SK-N-SH (cell line): ENCODE measurements at regions not wholly inside any gene's neighbourhood (a gene's known extent, or its start where the extent isn't known, plus 50 kb on each side); places are given as distances from the start of the nearest gene placed in this dataset.
"Not testable (repeated sequence)": the region's sequence is repeated elsewhere in the genome, so short reads cannot be mapped to it uniquely, and the experiment has no call there.

ENCODE experiments used
- CHD2 ChIP-seq: fragments of 150-350 bp; IDR thresholded peaks from 2 replicates; pipeline ENCODE4 v1.6.1; 2018; ENCODE audit warnings: low read length; ENCODE audit not compliant: partially characterized antibody
- EZH2phosphoT487 ChIP-seq: fragments of 200-600 bp; sonication (generic); IDR thresholded peaks from 2 replicates; pipeline ENCODE4 v1.6.1; 2017; ENCODE audit warnings: low read depth, mixed run types, mild to moderate bottlenecking, antibody characterized with exemption, moderate library complexity, borderline replicate concordance
- MEF2A ChIP-seq: IDR thresholded peaks from 2 replicates; pipeline ENCODE4 v1.4.0; 2012; ENCODE audit warnings: low read depth, borderline replicate concordance
- MXI1 ChIP-seq: IDR thresholded peaks from 2 replicates; pipeline ENCODE4 v1.6.1; 2012; ENCODE audit warnings: mild to moderate bottlenecking, low read depth, low read length, improper control_type of control experiment
- TCF12 ChIP-seq: IDR thresholded peaks from 2 replicates; pipeline ENCODE4 v1.4.0; 2012
- USF2 ChIP-seq: fragments of 150-350 bp; IDR thresholded peaks from 2 replicates; pipeline ENCODE4 v1.6.1; 2017; ENCODE audit warnings: antibody characterized with exemption, low read length, low read depth, borderline replicate concordance
- YY1 ChIP-seq: IDR thresholded peaks from 2 replicates; pipeline ENCODE4 v1.4.0; 2012; ENCODE audit warnings: low read depth, mild to moderate bottlenecking
- TF ChIP-seq, protein P1 (sequence below): fragments of 200-600 bp; sonication (generic); IDR thresholded peaks from 2 replicates; pipeline ENCODE4 v1.6.1; 2017; ENCODE audit warnings: antibody characterized with exemption, mild to moderate bottlenecking, moderate library complexity
- TF ChIP-seq, protein P2 (sequence below): IDR thresholded peaks from 2 replicates; pipeline ENCODE4 v1.6.1; 2012; ENCODE audit warnings: mild to moderate bottlenecking, low read depth, low read length, moderate library complexity
- TF ChIP-seq, protein P3 (sequence below): IDR thresholded peaks from 2 replicates; pipeline ENCODE4; 2012
- TF ChIP-seq, protein P4 (sequence below): IDR thresholded peaks from 2 replicates; pipeline ENCODE4 v1.4.0; 2012; ENCODE audit warnings: low read depth

- not testable (repeated sequence) for TF ChIP-seq EZH2phosphoT487, CHD2, USF2, MXI1, TCF12, MEF2A, YY1
- TF ChIP-seq, protein P1, sequence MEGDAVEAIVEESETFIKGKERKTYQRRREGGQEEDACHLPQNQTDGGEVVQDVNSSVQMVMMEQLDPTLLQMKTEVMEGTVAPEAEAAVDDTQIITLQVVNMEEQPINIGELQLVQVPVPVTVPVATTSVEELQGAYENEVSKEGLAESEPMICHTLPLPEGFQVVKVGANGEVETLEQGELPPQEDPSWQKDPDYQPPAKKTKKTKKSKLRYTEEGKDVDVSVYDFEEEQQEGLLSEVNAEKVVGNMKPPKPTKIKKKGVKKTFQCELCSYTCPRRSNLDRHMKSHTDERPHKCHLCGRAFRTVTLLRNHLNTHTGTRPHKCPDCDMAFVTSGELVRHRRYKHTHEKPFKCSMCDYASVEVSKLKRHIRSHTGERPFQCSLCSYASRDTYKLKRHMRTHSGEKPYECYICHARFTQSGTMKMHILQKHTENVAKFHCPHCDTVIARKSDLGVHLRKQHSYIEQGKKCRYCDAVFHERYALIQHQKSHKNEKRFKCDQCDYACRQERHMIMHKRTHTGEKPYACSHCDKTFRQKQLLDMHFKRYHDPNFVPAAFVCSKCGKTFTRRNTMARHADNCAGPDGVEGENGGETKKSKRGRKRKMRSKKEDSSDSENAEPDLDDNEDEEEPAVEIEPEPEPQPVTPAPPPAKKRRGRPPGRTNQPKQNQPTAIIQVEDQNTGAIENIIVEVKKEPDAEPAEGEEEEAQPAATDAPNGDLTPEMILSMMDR = not testable (repeated sequence)
- TF ChIP-seq, protein P2, sequence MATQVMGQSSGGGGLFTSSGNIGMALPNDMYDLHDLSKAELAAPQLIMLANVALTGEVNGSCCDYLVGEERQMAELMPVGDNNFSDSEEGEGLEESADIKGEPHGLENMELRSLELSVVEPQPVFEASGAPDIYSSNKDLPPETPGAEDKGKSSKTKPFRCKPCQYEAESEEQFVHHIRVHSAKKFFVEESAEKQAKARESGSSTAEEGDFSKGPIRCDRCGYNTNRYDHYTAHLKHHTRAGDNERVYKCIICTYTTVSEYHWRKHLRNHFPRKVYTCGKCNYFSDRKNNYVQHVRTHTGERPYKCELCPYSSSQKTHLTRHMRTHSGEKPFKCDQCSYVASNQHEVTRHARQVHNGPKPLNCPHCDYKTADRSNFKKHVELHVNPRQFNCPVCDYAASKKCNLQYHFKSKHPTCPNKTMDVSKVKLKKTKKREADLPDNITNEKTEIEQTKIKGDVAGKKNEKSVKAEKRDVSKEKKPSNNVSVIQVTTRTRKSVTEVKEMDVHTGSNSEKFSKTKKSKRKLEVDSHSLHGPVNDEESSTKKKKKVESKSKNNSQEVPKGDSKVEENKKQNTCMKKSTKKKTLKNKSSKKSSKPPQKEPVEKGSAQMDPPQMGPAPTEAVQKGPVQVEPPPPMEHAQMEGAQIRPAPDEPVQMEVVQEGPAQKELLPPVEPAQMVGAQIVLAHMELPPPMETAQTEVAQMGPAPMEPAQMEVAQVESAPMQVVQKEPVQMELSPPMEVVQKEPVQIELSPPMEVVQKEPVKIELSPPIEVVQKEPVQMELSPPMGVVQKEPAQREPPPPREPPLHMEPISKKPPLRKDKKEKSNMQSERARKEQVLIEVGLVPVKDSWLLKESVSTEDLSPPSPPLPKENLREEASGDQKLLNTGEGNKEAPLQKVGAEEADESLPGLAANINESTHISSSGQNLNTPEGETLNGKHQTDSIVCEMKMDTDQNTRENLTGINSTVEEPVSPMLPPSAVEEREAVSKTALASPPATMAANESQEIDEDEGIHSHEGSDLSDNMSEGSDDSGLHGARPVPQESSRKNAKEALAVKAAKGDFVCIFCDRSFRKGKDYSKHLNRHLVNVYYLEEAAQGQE = not testable (repeated sequence)
- TF ChIP-seq, protein P3, sequence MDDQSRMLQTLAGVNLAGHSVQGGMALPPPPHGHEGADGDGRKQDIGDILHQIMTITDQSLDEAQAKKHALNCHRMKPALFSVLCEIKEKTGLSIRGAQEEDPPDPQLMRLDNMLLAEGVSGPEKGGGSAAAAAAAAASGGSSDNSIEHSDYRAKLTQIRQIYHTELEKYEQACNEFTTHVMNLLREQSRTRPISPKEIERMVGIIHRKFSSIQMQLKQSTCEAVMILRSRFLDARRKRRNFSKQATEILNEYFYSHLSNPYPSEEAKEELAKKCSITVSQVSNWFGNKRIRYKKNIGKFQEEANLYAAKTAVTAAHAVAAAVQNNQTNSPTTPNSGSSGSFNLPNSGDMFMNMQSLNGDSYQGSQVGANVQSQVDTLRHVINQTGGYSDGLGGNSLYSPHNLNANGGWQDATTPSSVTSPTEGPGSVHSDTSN = not testable (repeated sequence)
- TF ChIP-seq, protein P4, sequence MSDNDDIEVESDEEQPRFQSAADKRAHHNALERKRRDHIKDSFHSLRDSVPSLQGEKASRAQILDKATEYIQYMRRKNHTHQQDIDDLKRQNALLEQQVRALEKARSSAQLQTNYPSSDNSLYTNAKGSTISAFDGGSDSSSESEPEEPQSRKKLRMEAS = not testable (repeated sequence)
Observed at GRCh38 chr6:60870779-60871178, 1415.2 kb downstream of the KHDRBS2 start.
